NB4 (cell line): ENCODE measurements at regions not wholly inside any gene's neighbourhood (a gene's known extent, or its start where the extent isn't known, plus 50 kb on each side); places are given as distances from the start of the nearest gene placed in this dataset.
A peak's percentile ranks its signal among the peaks of the same experiment; 100 is the strongest.
"Not testable (repeated sequence)": the region's sequence is repeated elsewhere in the genome, so short reads cannot be mapped to it uniquely, and the experiment has no call there.

Source experiments
- DNase-seq: peaks from one replicate; pipeline ENCODE4 v3.0.0; 2010; ENCODE audit warnings: low read depth
- H3K4me3 ChIP-seq: one replicate; pipeline ENCODE4 v1.5.1; 2011; ENCODE audit warnings: mild to moderate bottlenecking, low read depth, low read length, moderate library complexity
- MYC ChIP-seq: IDR thresholded peaks from 2 replicates; pipeline ENCODE4 v1.6.1; 2011; ENCODE audit warnings: low read depth, low read length
- POLR2A ChIP-seq: IDR thresholded peaks from 2 replicates; pipeline ENCODE4 v1.6.1; 2011; ENCODE audit warnings: mild to moderate bottlenecking; ENCODE audit not compliant: insufficient read length; ENCODE audit errors: extremely low read depth
- TF ChIP-seq, protein P1 (sequence below): IDR thresholded peaks from one replicate; pipeline ENCODE4 v1.5.1; 2012; ENCODE audit warnings: low read depth, low read length
- TF ChIP-seq, protein P2 (sequence below): IDR thresholded peaks from 2 replicates; pipeline ENCODE4 v1.6.1; 2011; ENCODE audit warnings: low read depth, low read length

- TF ChIP-seq, protein P1, sequence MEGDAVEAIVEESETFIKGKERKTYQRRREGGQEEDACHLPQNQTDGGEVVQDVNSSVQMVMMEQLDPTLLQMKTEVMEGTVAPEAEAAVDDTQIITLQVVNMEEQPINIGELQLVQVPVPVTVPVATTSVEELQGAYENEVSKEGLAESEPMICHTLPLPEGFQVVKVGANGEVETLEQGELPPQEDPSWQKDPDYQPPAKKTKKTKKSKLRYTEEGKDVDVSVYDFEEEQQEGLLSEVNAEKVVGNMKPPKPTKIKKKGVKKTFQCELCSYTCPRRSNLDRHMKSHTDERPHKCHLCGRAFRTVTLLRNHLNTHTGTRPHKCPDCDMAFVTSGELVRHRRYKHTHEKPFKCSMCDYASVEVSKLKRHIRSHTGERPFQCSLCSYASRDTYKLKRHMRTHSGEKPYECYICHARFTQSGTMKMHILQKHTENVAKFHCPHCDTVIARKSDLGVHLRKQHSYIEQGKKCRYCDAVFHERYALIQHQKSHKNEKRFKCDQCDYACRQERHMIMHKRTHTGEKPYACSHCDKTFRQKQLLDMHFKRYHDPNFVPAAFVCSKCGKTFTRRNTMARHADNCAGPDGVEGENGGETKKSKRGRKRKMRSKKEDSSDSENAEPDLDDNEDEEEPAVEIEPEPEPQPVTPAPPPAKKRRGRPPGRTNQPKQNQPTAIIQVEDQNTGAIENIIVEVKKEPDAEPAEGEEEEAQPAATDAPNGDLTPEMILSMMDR: peak; percentile 57
- TF ChIP-seq, protein P2, sequence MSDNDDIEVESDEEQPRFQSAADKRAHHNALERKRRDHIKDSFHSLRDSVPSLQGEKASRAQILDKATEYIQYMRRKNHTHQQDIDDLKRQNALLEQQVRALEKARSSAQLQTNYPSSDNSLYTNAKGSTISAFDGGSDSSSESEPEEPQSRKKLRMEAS: no peak
- DNase-seq: peak; percentile 33
- H3K4me3 ChIP-seq: no peak overlapping the region
These were observed 67.8 kb upstream of the NXPH1 start for GRCh38 chr7:8365499-8366110.

DNA sequence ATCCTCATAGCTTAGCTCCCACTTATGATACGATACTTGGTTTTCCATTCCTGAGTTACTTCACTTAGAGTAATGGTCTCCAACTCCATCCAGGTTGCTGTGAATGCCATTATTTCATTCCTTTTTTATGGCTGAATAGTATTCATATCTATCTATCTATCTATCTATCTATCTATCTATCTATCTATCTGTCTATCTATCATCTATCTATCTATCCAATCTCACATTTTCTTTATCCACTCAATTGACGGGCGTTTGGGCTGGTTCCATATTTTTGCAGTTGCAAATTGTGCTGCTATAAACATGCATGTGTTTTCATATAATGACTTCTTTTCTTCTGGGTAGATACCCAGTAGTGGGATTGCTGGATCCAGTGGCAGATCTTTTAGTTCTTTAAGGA is 65.4 kb upstream of the NXPH1 start:
- not testable (repeated sequence) for H3K4me3 ChIP-seq, DNase-seq

DNA sequence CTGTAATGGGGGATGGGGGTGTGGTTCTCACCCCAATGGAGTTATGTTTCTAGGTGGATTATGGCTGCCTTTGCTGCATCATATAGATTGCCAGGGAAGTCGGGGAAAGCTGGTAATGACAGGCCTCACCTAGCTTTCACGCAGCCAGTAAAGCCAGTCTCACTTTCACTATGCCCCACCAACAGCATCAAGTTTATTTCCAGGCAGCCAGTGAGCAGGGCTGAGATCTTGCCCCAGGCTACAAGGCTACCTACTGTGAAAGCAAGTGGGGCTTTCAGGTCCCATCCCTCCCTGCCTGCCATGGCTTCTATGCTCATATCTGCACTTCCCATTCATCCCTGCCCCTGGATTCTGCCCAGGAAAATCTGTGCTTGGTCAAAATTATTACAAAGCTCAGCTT is 61.7 kb upstream of the NXPH1 start:
- DNase-seq: no peak
- TF ChIP-seq, protein P2: no peak
- no peak for TF ChIP-seq POLR2A
- TF ChIP-seq, protein P1: no peak
- H3K4me3 ChIP-seq: no peak overlapping the region

GRCh38 chr7:8373851-8374250 is 59.6 kb upstream of the NXPH1 start:
- DNase-seq: no peak
- H3K4me3 ChIP-seq: no peak overlapping the region
- TF ChIP-seq, protein P1: no peak
- TF ChIP-seq, protein P2: no peak
- TF ChIP-seq POLR2A (no peak), MYC (no peak)

DNA sequence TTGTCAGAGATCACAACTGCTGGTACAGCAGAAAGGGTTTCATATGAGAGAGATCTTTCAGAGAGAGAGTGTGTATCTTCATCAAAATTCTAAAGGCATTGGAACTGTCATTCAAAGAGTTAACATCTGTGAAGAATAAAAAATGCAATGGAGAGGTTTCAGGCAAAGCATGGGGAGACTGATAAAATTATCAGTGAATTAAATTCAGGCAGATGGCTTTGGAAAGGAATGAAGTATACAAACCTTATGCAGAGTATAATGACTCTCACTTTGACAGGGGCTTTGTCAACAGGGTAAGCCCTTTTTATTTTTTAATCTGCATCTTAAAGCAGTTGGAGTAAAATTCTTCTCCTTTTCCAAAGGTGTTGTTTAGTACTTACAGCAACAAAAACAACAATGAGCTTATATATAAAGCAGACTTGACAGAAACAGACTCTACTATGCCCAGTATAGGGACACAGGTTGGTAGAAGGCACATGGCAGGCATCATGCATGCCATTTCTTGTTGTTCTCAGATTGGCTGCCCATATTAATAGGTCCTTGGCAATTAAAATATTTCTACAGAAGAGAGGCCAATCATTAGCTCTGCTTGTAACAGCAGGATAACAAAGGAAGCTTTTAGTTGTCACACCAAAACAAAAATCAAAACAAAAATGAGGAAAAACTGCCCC is 54.9 kb upstream of the NXPH1 start:
- TF ChIP-seq, protein P1: no peak
- TF ChIP-seq, protein P2: no peak
- TF ChIP-seq MYC: no peak
- TF ChIP-seq POLR2A: no peak
- DNase-seq: no peak
- no peak overlapping the region for H3K4me3 ChIP-seq

DNA sequence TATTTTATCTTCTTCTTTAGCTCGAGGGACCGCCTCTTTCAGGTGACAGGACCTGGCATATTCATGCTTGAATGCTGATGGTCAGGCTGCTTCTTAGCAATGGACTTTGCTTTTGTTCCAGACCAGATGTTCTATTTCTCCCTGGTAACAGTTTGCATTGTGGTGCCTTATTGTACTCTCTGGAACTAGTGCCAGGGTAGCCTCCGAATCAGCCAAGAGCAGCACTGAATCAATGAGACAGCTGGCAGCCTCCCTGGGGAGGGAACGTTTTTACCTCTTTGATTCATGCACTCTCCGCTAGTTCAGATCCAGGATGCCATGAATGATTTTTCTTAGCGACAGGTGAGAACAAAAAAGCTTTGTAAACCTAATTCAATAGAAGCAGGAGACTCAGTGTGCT is 54.1 kb upstream of the NXPH1 start:
- TF ChIP-seq, protein P2: no peak
- TF ChIP-seq, protein P1: no peak
- TF ChIP-seq POLR2A (no peak), MYC (no peak)
- no peak for DNase-seq
- H3K4me3 ChIP-seq: no peak overlapping the region
